Trophoblast cell (in vitro differentiated cells and primary cell): ENCODE measurements at regions not wholly inside any gene's neighbourhood (a gene's known extent, or its start where the extent isn't known, plus 50 kb on each side); places are given as distances from the start of the nearest gene placed in this dataset.

ENCODE experiments used
- DNase-seq, 2 donors: peaks; one replicate each; pipeline ENCODE4 v3.0.0-alpha.2; 2016
- H2AFZ ChIP-seq: 2 replicates; pipeline ENCODE4 v1.6.1; 2013; ENCODE audit warnings: low read length, moderate library complexity, mild to moderate bottlenecking; ENCODE audit not compliant: insufficient read depth, poor library complexity
- H2AK5ac ChIP-seq: 2 replicates; pipeline ENCODE4 v1.6.1; 2013; ENCODE audit warnings: mild to moderate bottlenecking, low read length
- H2BK120ac ChIP-seq: 2 replicates; pipeline ENCODE4 v1.6.1; 2013; ENCODE audit warnings: low read length, mild to moderate bottlenecking, moderate library complexity; ENCODE audit not compliant: insufficient read depth, poor library complexity
- H2BK12ac ChIP-seq: 2 replicates; pipeline ENCODE4 v1.6.1; 2013; ENCODE audit warnings: mild to moderate bottlenecking, low read length, moderate library complexity
- H2BK5ac ChIP-seq: 2 replicates; pipeline ENCODE4 v1.6.1; 2013; ENCODE audit warnings: low read length, low read depth, moderate library complexity, mild to moderate bottlenecking; ENCODE audit not compliant: poor library complexity
- H3K14ac ChIP-seq: 2 replicates; pipeline ENCODE4 v1.6.1; 2013; ENCODE audit warnings: mild to moderate bottlenecking, low read length
- H3K18ac ChIP-seq: 2 replicates; pipeline ENCODE4 v1.6.1; 2013; ENCODE audit warnings: mild to moderate bottlenecking, low read length
- H3K23ac ChIP-seq: 2 replicates; pipeline ENCODE4 v1.6.1; 2013; ENCODE audit warnings: low read length
- H3K27ac ChIP-seq: 2 replicates; pipeline ENCODE4 v1.5.1; 2013; ENCODE audit warnings: low read depth, mild to moderate bottlenecking, inconsistent platforms, low read length, moderate library complexity
- H3K27me3 ChIP-seq: 2 replicates; pipeline ENCODE4 v1.6.1; 2013; ENCODE audit warnings: inconsistent platforms, mild to moderate bottlenecking, low read length, moderate library complexity; ENCODE audit not compliant: insufficient read depth
- H3K36me3 ChIP-seq, 2 experiments: 1 replicate in 1 of 2; 2 replicates in 1 of 2; pipeline ENCODE4 v1.6.1; 2013; ENCODE audit warnings: low read length in 2 of 2, mild to moderate bottlenecking in 2 of 2, moderate library complexity in 1 of 2; ENCODE audit not compliant: insufficient read depth in 2 of 2, control insufficient read depth in 1 of 2
- H3K4ac ChIP-seq: 2 replicates; pipeline ENCODE4 v1.6.1; 2013; ENCODE audit warnings: low read depth, mild to moderate bottlenecking, low read length, moderate library complexity
- H3K4me1 ChIP-seq, 2 experiments: 1 replicate in 1 of 2; 2 replicates in 1 of 2; pipeline ENCODE4 v1.6.1; 2013; ENCODE audit warnings: low read length in 2 of 2, mild to moderate bottlenecking in 2 of 2, moderate library complexity in 1 of 2; ENCODE audit not compliant: insufficient read depth in 2 of 2, control insufficient read depth in 1 of 2
- H3K4me2 ChIP-seq: 2 replicates; pipeline ENCODE4 v1.6.1; 2013; ENCODE audit warnings: inconsistent platforms, mild to moderate bottlenecking, low read length, moderate library complexity
- H3K4me3 ChIP-seq: 2 replicates; pipeline ENCODE4 v1.5.1; 2013; ENCODE audit warnings: mild to moderate bottlenecking, low read depth, low read length, inconsistent platforms
- H3K79me1 ChIP-seq: one replicate; pipeline ENCODE4 v1.6.1; 2013; ENCODE audit warnings: low read length
- H3K79me2 ChIP-seq: 2 replicates; pipeline ENCODE4 v1.6.1; 2013; ENCODE audit warnings: low read length, mild to moderate bottlenecking; ENCODE audit not compliant: control insufficient read depth, insufficient read depth, poor library complexity
- H3K9ac ChIP-seq: 2 replicates; pipeline ENCODE4 v1.6.1; 2013; ENCODE audit warnings: mild to moderate bottlenecking, low read length
- H3K9me3 ChIP-seq: 2 replicates; pipeline ENCODE4 v1.6.1; 2013; ENCODE audit warnings: low read depth, mild to moderate bottlenecking, control low read depth, inconsistent platforms, low read length; ENCODE audit not compliant: insufficient read depth
- H4K12ac ChIP-seq: 2 replicates; pipeline ENCODE4 v1.6.1; 2013; ENCODE audit warnings: low read depth, mild to moderate bottlenecking, low read length, moderate library complexity
- H4K8ac ChIP-seq: 2 replicates; pipeline ENCODE4 v1.6.1; 2013; ENCODE audit warnings: low read depth, mild to moderate bottlenecking, low read length, moderate library complexity
- H4K91ac ChIP-seq: one replicate; pipeline ENCODE4 v1.6.1; 2013; ENCODE audit warnings: low read depth, mild to moderate bottlenecking, low read length, moderate library complexity
- WGBS: extraction: QIAGEN DNeasy Blood & Tissue Kit; methylation state at CpG from one replicate; pipeline ENCODE4 v1.1.7; 2013; ENCODE audit warnings: missing lambda C conversion rate; ENCODE audit not compliant: insufficient read length, insufficient coverage; ENCODE audit errors: extremely low coverage; 5-methylcytosine and 5-hydroxymethylcytosine counted together

GRCh38 chr2:147236601-147237000 is 608.2 kb upstream of the ACVR2A start:
- Histone ChIP-seq H4K91ac (no peak overlapping the region), H2AFZ (no peak overlapping the region), H3K4me3 (no peak overlapping the region), H3K79me1 (no peaks in the 10 kb centered on the region), H2BK5ac (no peak overlapping the region), H3K9me3 (no peaks in the 10 kb centered on the region), H2AK5ac (no peak overlapping the region), H3K14ac (no peak overlapping the region), H4K8ac (no peak overlapping the region), H2BK12ac (no peak overlapping the region), H3K9ac (no peak overlapping the region), H4K12ac (no peak overlapping the region), H3K27me3 (no peaks in the 10 kb centered on the region), H3K4me1 (no peaks in the 10 kb centered on the region), H3K18ac (no peak overlapping the region), H3K36me3 (no peaks in the 10 kb centered on the region), H3K27ac (no peak overlapping the region), H3K4ac (no peak overlapping the region), H3K79me2 (no peaks in the 10 kb centered on the region), H2BK120ac (no peak overlapping the region), H3K4me2 (no peak overlapping the region), H3K23ac (no peak overlapping the region)
- no CpG with 5 or more reads among the region's 2 CpGs for WGBS
- no peak for DNase-seq

- Histone ChIP-seq H4K8ac (no peak overlapping the region), H4K12ac (no peak overlapping the region), H3K18ac (no peak overlapping the region), H3K27me3 (no peaks in the 10 kb centered on the region), H3K4me2 (no peak overlapping the region), H3K79me1 (no peaks in the 10 kb centered on the region), H3K36me3 (no peaks in the 10 kb centered on the region), H2BK12ac (no peak overlapping the region), H2AFZ (no peak overlapping the region), H3K27ac (no peak overlapping the region), H4K91ac (no peak overlapping the region), H3K14ac (no peak overlapping the region), H2BK5ac (no peak overlapping the region), H3K4ac (no peak overlapping the region), H3K79me2 (no peaks in the 10 kb centered on the region), H3K4me1 (peaks cover 4 to 6% of the 10 kb centered on the region in 2 experiments), H3K4me3 (no peak overlapping the region), H2AK5ac (no peak overlapping the region), H3K23ac (no peak overlapping the region), H2BK120ac (no peak overlapping the region), H3K9me3 (no peaks in the 10 kb centered on the region), H3K9ac (no peak overlapping the region)
- WGBS = no CpG with 5 or more reads among the region's 3 CpGs
- no peak for DNase-seq
Measured at GRCh38 chr2:147232225-147232669, 612.6 kb upstream of the ACVR2A start.

- Histone ChIP-seq H2AK5ac (no peak overlapping the region), H3K4me2 (no peak overlapping the region), H2AFZ (no peak overlapping the region), H3K23ac (no peak overlapping the region), H4K8ac (no peak overlapping the region), H3K79me2 (no peaks in the 10 kb centered on the region), H3K79me1 (no peaks in the 10 kb centered on the region), H2BK120ac (no peak overlapping the region), H3K4me1 (peaks cover 4 to 6% of the 10 kb centered on the region in 2 experiments), H2BK5ac (no peak overlapping the region), H3K9ac (no peak overlapping the region), H3K27me3 (no peaks in the 10 kb centered on the region), H3K18ac (no peak overlapping the region), H2BK12ac (no peak overlapping the region), H3K4me3 (no peak overlapping the region), H3K9me3 (no peaks in the 10 kb centered on the region), H3K14ac (no peak overlapping the region), H4K91ac (no peak overlapping the region), H4K12ac (no peak overlapping the region), H3K27ac (no peak overlapping the region), H3K4ac (no peak overlapping the region), H3K36me3 (no peaks in the 10 kb centered on the region)
- DNase-seq = no peak
- no CpG with 5 or more reads among the region's 2 CpGs for WGBS
Measured at GRCh38 chr2:147231607-147232006, 613.2 kb upstream of the ACVR2A start.

- no peak overlapping the region for H3K18ac ChIP-seq
- no peaks in the 10 kb centered on the region for H3K9me3 ChIP-seq
- no peak overlapping the region for H4K12ac ChIP-seq
- H3K79me2 ChIP-seq = no peaks in the 10 kb centered on the region
- no peak overlapping the region for H3K4ac ChIP-seq
- peaks cover 4 to 6% of the 10 kb centered on the region in 2 experiments for H3K4me1 ChIP-seq
- no peak for DNase-seq
- no peaks in the 10 kb centered on the region for H3K36me3 ChIP-seq
- H3K14ac ChIP-seq = no peak overlapping the region
- no peaks in the 10 kb centered on the region for H3K79me1 ChIP-seq
- H3K9ac ChIP-seq = no peak overlapping the region
- no peak overlapping the region for H2BK5ac ChIP-seq
- no peak overlapping the region for H3K23ac ChIP-seq
- H3K27ac ChIP-seq = no peak overlapping the region
- H2BK12ac ChIP-seq = no peak overlapping the region
- no peak overlapping the region for H3K4me3 ChIP-seq
- H3K27me3 ChIP-seq = no peaks in the 10 kb centered on the region
- H2AK5ac ChIP-seq = no peak overlapping the region
- no peak overlapping the region for H3K4me2 ChIP-seq
- no peak overlapping the region for H2AFZ ChIP-seq
- no CpG with 5 or more reads among the region's 1 CpG for WGBS
- H2BK120ac ChIP-seq = no peak overlapping the region
- H4K91ac ChIP-seq = no peak overlapping the region
- H4K8ac ChIP-seq = no peak overlapping the region
Measured at GRCh38 chr2:147231081-147231480, 613.7 kb upstream of the ACVR2A start.
